HCT116 (cell line): ENCODE measurements at regions not wholly inside any gene's neighbourhood (a gene's known extent, or its start where the extent isn't known, plus 50 kb on each side); places are given as distances from the start of the nearest gene placed in this dataset.

Source experiments
- ATAC-seq: fragments of 200-7000 bp; cut with Tn5 transposase; 2 replicates; pipeline ENCODE4 v1.9.1; 2020; ENCODE audit warnings: mild to moderate bottlenecking, moderate library complexity
- BruUV-seq: library from RNA; stranded (reverse); fragments of 400-500 nt; replicated peaks from 2 replicates; lab custom pipeline; 2021; lab: Mats Ljungman, UMichigan
- CTCF ChIA-PET: fragments of 300-600 bp; sonication (Branson Sonifier 250); formaldehyde crosslinking; loops from one replicate; lab custom pipeline; 2021; ENCODE audit warnings: antibody characterized with exemption; lab: Charles Lee
- POLR2A ChIA-PET: fragments of 300-600, 350-600 bp; sonication (Branson Sonifier 250); formaldehyde crosslinking; loops from one replicate; lab custom pipeline; 2021; ENCODE audit warnings: antibody characterized with exemption; lab: Charles Lee
- RAD21 ChIA-PET, 2 experiments: fragments of 300-600 bp; sonication (Branson Sonifier 250); formaldehyde crosslinking; loops; one replicate each; lab custom pipeline; 2023; ENCODE audit warnings: low total read pairs in 2 of 2; ENCODE audit not compliant: uncharacterized antibody in 2 of 2, unreplicated experiment in 2 of 2, low non-redundant PET in 1 of 2; lab: Charles Lee
- DNase-seq: peaks from one replicate; pipeline ENCODE4 v3.0.0-alpha.2; 2010; ENCODE audit warnings: low read depth, low spot score
- H2AFZ ChIP-seq: fragments of 200-600 bp; shearing (Covaris generic), sonication (generic); 2 replicates; pipeline ENCODE4 v1.6.1; 2017; ENCODE audit warnings: low read depth, mixed run types, mixed read lengths, antibody characterized with exemption, low read length; ENCODE audit not compliant: poor library complexity, severe bottlenecking
- H3K27ac ChIP-seq: 2 replicates; pipeline ENCODE4 v1.5.1; 2012; ENCODE audit warnings: low read depth, low read length
- H3K27me3 ChIP-seq: fragments of 200-600 bp; sonication (generic); 2 replicates; pipeline ENCODE4 v1.6.1; 2016; ENCODE audit warnings: mixed run types, low read length, mixed read lengths; ENCODE audit not compliant: insufficient read depth
- H3K36me3 ChIP-seq, 2 experiments: fragments of 200-500 bp in 1 of 2; fragments of 200-600 bp in 1 of 2; sonication (Bioruptor generic) in 1 of 2; sonication (generic) in 1 of 2; 2 replicates each; pipeline versions ENCODE4 v1.5.1 to v1.6.1; 2014 to 2016; ENCODE audit warnings: low read length in 2 of 2, inconsistent platforms in 1 of 2, mixed read lengths in 1 of 2, mixed run types in 1 of 2; ENCODE audit not compliant: insufficient read depth in 2 of 2, control insufficient read depth in 1 of 2
- H3K4me1 ChIP-seq, 2 experiments: fragments of 200-600 bp in 1 of 2; sonication (generic) in 1 of 2; 2 replicates each; pipeline versions ENCODE4 v1.5.1 to v1.6.1; 2012 to 2017; ENCODE audit warnings: low read length in 2 of 2, inconsistent platforms in 1 of 2, mild to moderate bottlenecking in 1 of 2, mixed read lengths in 1 of 2, mixed run types in 1 of 2, moderate library complexity in 1 of 2; ENCODE audit not compliant: insufficient read depth in 2 of 2, control insufficient read depth in 1 of 2
- H3K4me2 ChIP-seq: fragments of 200-600 bp; sonication (generic); 2 replicates; pipeline ENCODE4 v1.6.1; 2017; ENCODE audit warnings: mixed run types, low read length, mixed read lengths
- H3K4me3 ChIP-seq, 2 experiments: fragments of 200-600 bp in 1 of 2; sonication (generic) in 1 of 2; replicated peaks in 1 of 2; 2 replicates each; pipeline ENCODE4 v1.5.1; 2011 to 2016; ENCODE audit warnings: low read length in 2 of 2, control low read depth in 1 of 2, low read depth in 1 of 2, mild to moderate bottlenecking in 1 of 2, mixed read lengths in 1 of 2, mixed run types in 1 of 2
- H3K79me2 ChIP-seq: fragments of 200-600 bp; sonication (generic); 2 replicates; pipeline ENCODE4 v1.6.1; 2017; ENCODE audit warnings: mild to moderate bottlenecking, mixed run types, low read length, moderate library complexity, mixed read lengths; ENCODE audit not compliant: insufficient read depth
- H3K9ac ChIP-seq: fragments of 200-600 bp; sonication (generic); 2 replicates; pipeline ENCODE4 v1.6.1; 2016; ENCODE audit warnings: low read length, mixed read lengths
- H3K9me2 ChIP-seq: fragments of 200-600 bp; sonication (generic), shearing (Covaris generic); 2 replicates; pipeline ENCODE4 v1.6.1; 2017; ENCODE audit warnings: mixed run types, mild to moderate bottlenecking, moderate library complexity; ENCODE audit not compliant: insufficient read depth
- H3K9me3 ChIP-seq, 2 experiments: fragments of 200-500 bp in 1 of 2; fragments of 200-600 bp in 1 of 2; sonication (Bioruptor generic) in 1 of 2; sonication (generic) in 1 of 2; 2 replicates each; pipeline ENCODE4 v1.6.1; 2014 to 2017; ENCODE audit warnings: low read length in 2 of 2, mixed read lengths in 2 of 2, inconsistent platforms in 1 of 2, low read depth in 1 of 2, mild to moderate bottlenecking in 1 of 2, mixed run types in 1 of 2, moderate library complexity in 1 of 2; ENCODE audit not compliant: control insufficient read depth in 1 of 2, insufficient read depth in 1 of 2
- H4K20me1 ChIP-seq: fragments of 200-600 bp; sonication (generic), shearing (Covaris generic); 2 replicates; pipeline ENCODE4 v1.6.1; 2017; ENCODE audit warnings: mixed run types, mild to moderate bottlenecking, moderate library complexity; ENCODE audit not compliant: insufficient read depth
- CBX3 ChIP-seq: IDR thresholded peaks from 2 replicates; pipeline ENCODE4 v1.6.1; 2012; ENCODE audit warnings: low read depth
- CEBPB ChIP-seq: IDR thresholded peaks from 2 replicates; pipeline ENCODE4 v1.6.1; 2012; ENCODE audit warnings: low read depth
- EZH2 ChIP-seq: fragments of 200-600 bp; sonication (generic); IDR thresholded peaks from 2 replicates; pipeline ENCODE4 v1.6.1; 2017; ENCODE audit warnings: antibody characterized with exemption, mixed run types
- RAD21 ChIP-seq: IDR thresholded peaks from 2 replicates; pipeline ENCODE4 v1.6.1; 2012; ENCODE audit warnings: low read depth, mild to moderate bottlenecking
- REST ChIP-seq: IDR thresholded peaks from 2 replicates; pipeline ENCODE4 v1.6.1; 2012; ENCODE audit warnings: low read depth
- SIN3A ChIP-seq: IDR thresholded peaks from 2 replicates; pipeline ENCODE4 v1.6.1; 2012; ENCODE audit warnings: low read depth
- TCF7L2 ChIP-seq: IDR thresholded peaks from 2 replicates; pipeline ENCODE4 v1.7.0; 2011; ENCODE audit warnings: borderline replicate concordance, inconsistent platforms; ENCODE audit not compliant: insufficient read depth, insufficient read length; ENCODE audit errors: extremely low read depth
- YY1 ChIP-seq: IDR thresholded peaks from 2 replicates; pipeline ENCODE4 v1.6.1; 2011; ENCODE audit warnings: low read length, low read depth, moderate library complexity, mild to moderate bottlenecking; ENCODE audit not compliant: insufficient replicate concordance; ENCODE audit errors: extremely low read depth
- ZBTB33 ChIP-seq: IDR thresholded peaks from 2 replicates; pipeline ENCODE4 v1.6.1; 2011; ENCODE audit warnings: mild to moderate bottlenecking, low read length, moderate library complexity; ENCODE audit not compliant: insufficient replicate concordance; ENCODE audit errors: extremely low read depth
- ZFX ChIP-seq: fragments of 450-650 bp; IDR thresholded peaks from 2 replicates; pipeline ENCODE4 v1.6.1; 2017
- ZNF274 ChIP-seq: fragments of 200-500 bp; sonication (Bioruptor generic); IDR thresholded peaks from 2 replicates; pipeline ENCODE4 v1.6.1; 2014; ENCODE audit warnings: mild to moderate bottlenecking, low read depth, low read length, inconsistent platforms
- intact Hi-C: fragments of 100-400 bp; cut with micrococcal nuclease; formaldehyde crosslinking; loops from 2 replicates; pipeline ENCODE4 v1.10.0; 2022

GRCh38 chr10:88036126-88036525 is 172.7 kb downstream of the PTEN start:
- Histone ChIP-seq H3K79me2 (no peaks in the 10 kb centered on the region), H3K9me2 (no peaks in the 10 kb centered on the region), H3K9me3 (no peaks in the 10 kb centered on the region), H3K4me3 (no peak overlapping the region), H3K4me2 (no peak overlapping the region), H3K27me3 (no peaks in the 10 kb centered on the region), H3K36me3 (no peaks in the 10 kb centered on the region), H2AFZ (no peak overlapping the region), H4K20me1 (no peaks in the 10 kb centered on the region), H3K27ac (no peak overlapping the region), H3K9ac (no peak overlapping the region), H3K4me1 (no peaks in the 10 kb centered on the region)
- ChIA-PET CTCF (no interaction called here), POLR2A (no interaction called here), RAD21 (no interaction called here)
- TF ChIP-seq YY1 (no peak), ZBTB33 (no peak), ZFX (no peak), REST (no peak), EZH2 (no peak), TCF7L2 (no peak), CEBPB (no peak), CBX3 (no peak), RAD21 (no peak), ZNF274 (no peak), SIN3A (no peak)
- no peak for ATAC-seq
- DNase-seq: no peak
- intact Hi-C loops: no loop called here
- BruUV-seq: no TSS peak
